ENCODE measurements at regions not wholly inside any gene's neighbourhood (a gene's known extent, or its start where the extent isn't known, plus 50 kb on each side); places are given as distances from the start of the nearest gene placed in this dataset.

DNA sequence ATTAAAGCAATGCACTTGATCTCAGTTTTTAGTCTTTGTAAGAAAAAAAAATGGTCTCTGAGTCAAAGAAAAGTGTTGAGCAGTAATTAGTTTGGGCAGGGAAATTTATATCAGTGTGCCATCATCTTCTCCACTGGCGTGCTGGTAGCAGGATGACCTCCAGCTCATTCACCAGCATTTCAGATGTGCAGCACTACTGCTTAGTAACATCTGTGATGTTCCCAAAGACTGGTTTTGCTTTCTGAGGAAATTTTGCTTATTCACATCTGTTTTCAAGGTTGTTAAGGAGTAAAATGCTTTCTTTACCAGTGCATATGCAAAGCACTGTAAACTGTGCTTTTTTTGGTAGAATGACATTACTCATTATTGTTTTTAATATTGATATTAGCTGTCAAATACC is 540.4 kb downstream of the TRAM1L1 start:
- Histone ChIP-seq H4K8ac (ENCODE audit: low read depth in 2 of 2, low read length in 2 of 2) (no peak overlapping the region), H3K56ac (ENCODE audit: extremely low read depth, insufficient read depth, low read length) (no peak overlapping the region), H3K4me1 (ENCODE audit: control insufficient read depth, insufficient read depth, low read length) (no peaks in the 10 kb centered on the region), H2BK15ac (ENCODE audit: low read depth, low read length) (no peak overlapping the region), H2AK9ac (replicated peaks; ENCODE audit: low read depth, low read length, poor library complexity) (no peak overlapping the region), H3K27me3 (ENCODE audit: control insufficient read depth, insufficient read depth, low read length) (no peaks in the 10 kb centered on the region), H3K18ac (ENCODE audit: low read depth, low read length) (no peak overlapping the region), H4K20me1 (ENCODE audit: insufficient read depth, low read length) (no peaks in the 10 kb centered on the region), H2BK5ac (ENCODE audit: low read depth, low read length, poor library complexity, severe bottlenecking) (no peak overlapping the region), H3K79me1 (ENCODE audit: low read depth in 1 of 2, low read length in 2 of 2) (no peaks in the 10 kb centered on the region), H4K5ac (ENCODE audit: low read depth, low read length) (no peak overlapping the region), H3K4me2 (ENCODE audit: low read depth, low read length) (no peak overlapping the region), H2AK5ac (ENCODE audit: low read depth, low read length) (no peak overlapping the region), H3K36me3 (ENCODE audit: control insufficient read depth, insufficient read depth, low read length) (no peaks in the 10 kb centered on the region), H3K9ac (ENCODE audit: low read depth, low read length) (no peak overlapping the region), H3K14ac (replicated peaks; ENCODE audit: low read depth, low read length) (no peak overlapping the region), H3K27ac (ENCODE audit: insufficient read depth, low read length) (no peak overlapping the region), H2BK20ac (ENCODE audit: low read depth, low read length) (no peak overlapping the region), H3K4ac (ENCODE audit: low read depth, low read length) (no peak overlapping the region), H4K91ac (ENCODE audit: insufficient read depth, low read depth, low read length) (no peak overlapping the region), H3K4me3 (ENCODE audit: insufficient read depth, low read depth, low read length) (no peak overlapping the region), H2AFZ (replicated peaks; ENCODE audit: low read length, poor library complexity) (no peak overlapping the region), H2BK120ac (ENCODE audit: low read depth, low read length) (no peak overlapping the region), H3K23ac (ENCODE audit: low read depth, low read length) (no peak overlapping the region), H3K9me3 (ENCODE audit: control insufficient read depth, insufficient read depth, low read length) (peaks cover 4% of the 10 kb centered on the region; the same call in 1 of the 2 replicates), H3K9me1 (ENCODE audit: insufficient read depth, low read length) (no peaks in the 10 kb centered on the region)
- ATAC-seq (ENCODE audit: low read depth) (no peak), DNase-seq (no peak)
- ChIA-PET POLR2A (ENCODE audit: unreplicated experiment) (no interaction called here), CTCF (no interaction called here)
- intact Hi-C loops (cut with micrococcal nuclease): no loop called here
- no TSS peak for BruUV-seq (replicated peaks)
- TF ChIP-seq SMC3 (IDR thresholded peaks at IDR 0.05; ENCODE audit: low read depth, low read length) (no peak), FOS (IDR thresholded peaks at IDR 0.05; ENCODE audit: low read depth, low read length) (no peak), MXI1 (IDR thresholded peaks at IDR 0.05; ENCODE audit: borderline replicate concordance, low read depth, low read length) (no peak), POLR2A (IDR thresholded peaks at IDR 0.05; ENCODE audit: low read depth, low read length) (no peak), USF2 (IDR thresholded peaks at IDR 0.05; ENCODE audit: low read depth, low read length) (no peak), BHLHE40 (IDR thresholded peaks at IDR 0.05; ENCODE audit: low read depth, low read length) (no peak), MAFK (IDR thresholded peaks at IDR 0.05; ENCODE audit: low read depth, low read length) (no peak), CEBPB (IDR thresholded peaks at IDR 0.05; ENCODE audit: low read depth, low read length) (no peak), RFX5 (IDR thresholded peaks at IDR 0.05; ENCODE audit: low read depth, low read length) (no peak), RCOR1 (IDR thresholded peaks at IDR 0.05; ENCODE audit: insufficient replicate concordance, low read length) (no peak), ELK1 (IDR thresholded peaks at IDR 0.05; ENCODE audit: borderline replicate concordance, low read depth, low read length) (no peak), CTCF (conservative IDR thresholded peaks at IDR 0.05; ENCODE audit: low read depth, low read length) (no peak), NFE2L2 (IDR thresholded peaks at IDR 0.05; ENCODE audit: low read depth, low read length) (no peak)
- dilution Hi-C loops (cut with HindIII; ENCODE audit: low sequenced_read_pairs, unreplicated experiment): no loop called here
- no CpG with 5 or more reads among the region's 1 CpG for WGBS, 2 experiments (ENCODE audit: extremely low coverage in 2 of 2, insufficient read length in 1 of 2)
- in situ Hi-C loops (cut with MboI; ENCODE audit: low sequenced_read_pairs): no loop called here

Data from IMR-90 (cell line).